ENCODE measurements at regions not wholly inside any gene's neighbourhood (a gene's known extent, or its start where the extent isn't known, plus 50 kb on each side); places are given as distances from the start of the nearest gene placed in this dataset.
A peak's percentile ranks its signal among the peaks of the same experiment; 100 is the strongest.

DNA sequence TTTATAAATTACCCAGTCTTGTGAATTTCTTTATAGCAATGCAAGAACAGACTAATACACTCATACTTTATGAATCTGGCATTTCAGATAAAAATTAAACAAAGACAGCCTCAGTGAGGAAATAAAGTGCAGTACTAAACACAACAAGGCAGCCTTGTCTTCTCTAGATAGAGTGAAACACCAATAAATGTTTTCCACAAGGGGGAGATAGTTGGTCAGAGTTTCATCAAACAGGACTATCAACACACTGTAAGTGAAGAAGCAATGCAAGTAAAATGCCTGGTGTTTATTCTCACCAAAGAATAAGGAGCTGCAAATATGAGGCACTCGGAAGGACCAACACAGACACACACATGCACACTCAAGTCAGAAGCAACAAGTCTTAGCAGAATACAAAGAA is 62.8 kb downstream of the FAM9B start:
- DNase-seq: no peak

- DNase-seq: no peak
These were observed 64.5 kb downstream of the FAM9B start for GRCh38 chrX:8969378-8969777.

DNA sequence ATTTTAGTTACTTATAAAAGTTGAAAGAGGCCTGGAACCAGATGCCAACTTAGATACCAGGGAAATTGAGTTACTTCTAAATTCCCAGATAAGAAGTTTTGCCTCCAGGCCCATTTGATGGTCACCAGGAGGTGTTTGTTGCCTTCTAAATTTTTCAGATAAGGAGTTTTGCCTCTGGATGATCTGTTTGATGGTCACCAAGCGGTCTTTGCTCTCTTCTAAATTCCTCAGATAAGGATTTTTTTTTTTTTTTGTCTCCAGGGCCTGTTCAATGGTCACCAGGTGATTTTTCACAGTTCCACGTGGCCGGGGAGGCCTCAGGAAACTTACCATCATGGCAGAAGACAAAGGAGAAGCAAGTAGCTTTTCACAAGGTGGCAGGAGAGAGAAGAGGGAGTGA is 66.5 kb downstream of the FAM9B start:
- DNase-seq: no peak

GRCh38 chrX:8960957-8961468 is 72.9 kb downstream of the FAM9B start:
- no peak for DNase-seq

DNA sequence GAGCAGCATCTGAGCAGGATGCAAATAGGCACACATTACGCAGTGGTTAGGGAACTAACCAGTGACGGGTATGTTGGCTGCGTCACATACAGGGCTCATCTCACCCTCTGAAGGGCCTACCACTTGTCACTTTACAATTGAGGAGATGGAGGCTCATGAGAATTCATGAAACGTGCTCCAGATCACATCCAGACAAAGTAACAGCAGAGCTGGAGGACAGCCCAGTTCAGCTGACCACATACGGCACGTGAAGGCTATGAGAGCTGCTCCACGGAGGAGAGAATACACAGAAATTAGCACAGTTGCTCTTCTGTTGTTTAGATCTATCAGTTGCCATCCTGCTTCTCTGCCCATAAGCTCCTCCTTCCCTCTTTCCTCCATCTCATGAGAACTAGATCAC is 78.4 kb downstream of the FAM9B start:
- DNase-seq: no peak

- no peak for DNase-seq
These were observed 87.4 kb downstream of the FAM9B start for GRCh38 chrX:8946563-8946962.

DNA sequence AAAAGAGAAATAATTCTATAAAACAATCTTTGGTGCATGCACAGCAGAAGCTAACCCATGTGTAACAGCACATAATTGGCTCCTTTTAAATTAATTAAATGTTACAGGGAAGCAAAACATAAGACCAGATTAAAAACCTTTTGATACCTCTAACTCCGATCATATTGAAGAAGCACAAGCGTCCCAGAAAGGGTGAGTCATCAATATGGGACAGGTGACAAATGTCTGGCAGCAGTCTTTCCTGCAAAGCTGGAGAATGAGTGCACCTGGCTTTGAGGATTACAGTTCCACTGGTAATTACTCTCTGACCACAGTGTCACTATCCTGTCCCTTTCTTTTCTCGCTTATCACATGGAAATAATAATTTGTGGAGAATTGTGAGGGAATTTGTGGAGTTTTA is 94.6 kb downstream of the FAM9B start:
- no peak for DNase-seq

DNA sequence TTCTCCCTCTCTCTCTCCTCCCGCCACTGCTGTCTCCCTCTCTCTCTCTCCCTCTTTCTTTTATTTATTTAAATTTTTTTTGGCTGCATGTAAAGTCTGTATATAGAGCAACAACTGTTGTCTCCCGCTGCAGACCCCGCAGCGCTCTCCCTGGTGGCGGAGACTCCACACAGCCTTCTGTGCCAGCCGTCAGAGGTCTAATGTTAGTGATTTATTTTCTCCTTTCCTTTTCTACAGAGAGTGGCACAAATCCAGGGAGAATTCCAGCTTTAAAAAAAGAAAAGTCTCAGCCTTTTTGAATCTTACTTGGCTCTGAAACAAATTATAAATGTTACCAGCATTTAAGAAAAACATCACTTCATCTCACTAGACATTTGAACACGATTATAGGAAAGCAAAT is 106.2 kb downstream of the FAM9B start:
- no peak for DNase-seq

- DNase-seq: no peak
These were observed 106.8 kb downstream of the FAM9B start for GRCh38 chrX:8927066-8927635.

DNA sequence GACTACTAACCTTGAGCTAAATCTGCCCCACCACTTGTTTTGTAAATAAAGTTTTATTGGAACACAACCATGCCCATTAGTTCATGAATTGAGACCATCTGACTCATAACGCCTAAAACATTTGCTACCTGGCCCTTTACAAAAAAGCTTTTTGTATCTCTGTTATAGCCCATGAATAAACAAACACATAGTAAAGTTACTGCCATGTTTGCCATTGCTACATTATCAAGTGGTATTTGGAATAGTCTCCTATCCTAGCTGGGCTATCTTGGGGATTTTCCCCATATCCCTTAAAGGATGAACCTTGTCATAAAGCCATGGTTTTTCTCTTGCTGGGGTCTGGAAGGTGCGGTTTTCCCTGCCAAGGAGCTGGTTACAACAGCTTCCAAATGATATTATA is 112.3 kb downstream of the FAM9B start:
- DNase-seq: no peak

DNA sequence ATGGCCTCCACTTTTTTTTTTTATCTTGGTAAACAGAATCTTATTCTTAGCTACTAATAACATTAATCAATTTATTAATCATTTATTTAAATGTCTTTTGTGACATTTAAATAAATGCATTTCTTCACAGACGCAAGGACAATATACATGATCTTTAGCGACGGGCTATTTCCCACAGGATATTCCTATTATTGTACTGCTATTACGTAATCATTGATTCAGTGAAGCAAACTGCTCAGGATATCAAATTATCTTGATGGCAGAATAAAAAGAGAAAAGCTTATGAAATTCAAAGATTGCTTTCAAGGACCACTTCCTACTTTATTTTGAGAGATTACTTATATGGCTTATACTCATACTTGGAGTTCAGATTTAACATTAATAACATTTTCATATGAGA is 114.1 kb downstream of the FAM9B start:
- DNase-seq: no peak

GRCh38 chrX:8916697-8917096 is 115.5 kb upstream of the FAM9A start:
- DNase-seq: no peak

- DNase-seq: no peak
These were observed 113.5 kb upstream of the FAM9A start for GRCh38 chrX:8914681-8915080.

- no peak for DNase-seq
These were observed 112.6 kb upstream of the FAM9A start for GRCh38 chrX:8913655-8914409.

DNA sequence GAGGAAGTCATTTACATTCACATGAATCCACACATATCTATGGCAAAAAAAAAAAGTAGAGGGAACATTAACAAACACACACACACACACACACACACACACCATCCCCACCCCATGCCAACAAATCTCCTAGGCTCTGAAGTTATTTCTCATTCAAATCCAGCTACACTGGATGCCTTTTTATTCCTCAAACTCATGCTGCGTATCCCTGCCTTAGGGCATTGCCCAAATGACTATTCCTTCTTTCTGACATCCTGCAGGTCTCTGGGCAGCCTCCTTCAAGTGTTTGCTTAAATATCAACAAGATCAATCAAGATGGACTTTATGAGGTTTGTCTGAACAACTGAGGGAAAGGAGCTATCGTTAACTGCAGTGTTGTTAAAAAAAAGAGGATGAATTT is 106.5 kb upstream of the FAM9A start:
- no peak for DNase-seq

GRCh38 chrX:8906299-8906938 is 105.2 kb upstream of the FAM9A start:
- no peak for DNase-seq

- no peak for DNase-seq
These were observed 96.1 kb upstream of the FAM9A start for GRCh38 chrX:8897259-8897658.

DNA sequence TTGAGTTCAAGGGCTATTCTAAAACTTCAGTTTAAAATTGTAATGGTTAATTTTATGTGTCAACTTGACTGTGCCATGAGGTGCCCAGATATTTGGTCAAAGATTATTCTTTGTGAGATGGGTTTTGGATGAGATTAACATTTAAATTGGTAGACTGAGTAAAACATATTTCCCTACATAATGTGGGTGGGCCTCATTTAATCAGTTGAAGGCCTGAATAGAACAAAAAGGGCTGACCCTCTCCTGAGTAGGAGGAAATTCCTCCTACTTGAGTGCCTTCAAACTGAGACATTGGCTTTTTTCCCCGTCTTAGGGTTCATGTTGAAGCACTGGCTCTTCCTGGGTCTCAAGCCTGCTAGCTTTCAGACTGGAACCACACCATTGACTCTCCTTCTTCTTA is 89.6 kb upstream of the FAM9A start:
- no peak for DNase-seq

DNA sequence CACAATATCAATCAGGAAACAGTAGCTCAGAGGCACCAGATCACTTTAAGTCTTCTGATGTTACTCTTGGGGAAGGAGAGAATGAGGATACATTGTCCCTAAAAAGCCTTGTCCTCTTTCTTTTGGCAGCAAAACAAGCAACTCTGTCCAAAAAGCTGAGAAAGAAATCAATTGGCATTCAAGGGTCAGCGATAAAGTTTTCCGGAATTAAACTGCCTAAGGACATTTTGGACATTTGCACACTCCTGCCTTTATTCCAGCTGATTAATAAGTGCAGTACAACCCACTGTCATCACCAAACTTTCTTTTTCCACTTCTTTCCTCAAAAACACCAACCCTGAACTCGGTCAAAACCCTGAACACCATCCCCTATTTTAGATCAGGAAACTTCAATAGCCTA is 85.8 kb upstream of the FAM9A start:
- no peak for DNase-seq

- DNase-seq: peak; percentile 3 to 20
These were observed 78.6 kb upstream of the FAM9A start for GRCh38 chrX:8879750-8880149.

DNA sequence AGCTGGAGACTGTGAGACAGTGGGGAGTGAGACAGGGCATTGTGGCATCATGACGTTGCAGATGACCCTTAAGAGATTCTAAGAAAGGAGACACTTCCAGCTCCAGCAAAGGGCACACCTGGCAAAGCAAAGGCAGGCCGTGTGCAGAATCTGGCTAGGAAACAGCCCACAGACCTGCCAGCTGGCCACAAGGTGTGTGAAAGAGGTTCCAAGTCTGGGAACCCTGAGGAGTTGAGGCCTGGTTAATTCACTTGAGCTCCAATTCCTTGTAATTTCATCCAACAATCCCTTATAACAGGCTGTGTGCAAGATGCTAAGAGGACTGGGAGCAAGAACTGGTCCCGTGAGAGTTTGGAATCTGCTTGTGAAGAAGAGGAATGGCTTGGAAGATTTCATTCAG is 72.8 kb upstream of the FAM9A start:
- no peak for DNase-seq

DNA sequence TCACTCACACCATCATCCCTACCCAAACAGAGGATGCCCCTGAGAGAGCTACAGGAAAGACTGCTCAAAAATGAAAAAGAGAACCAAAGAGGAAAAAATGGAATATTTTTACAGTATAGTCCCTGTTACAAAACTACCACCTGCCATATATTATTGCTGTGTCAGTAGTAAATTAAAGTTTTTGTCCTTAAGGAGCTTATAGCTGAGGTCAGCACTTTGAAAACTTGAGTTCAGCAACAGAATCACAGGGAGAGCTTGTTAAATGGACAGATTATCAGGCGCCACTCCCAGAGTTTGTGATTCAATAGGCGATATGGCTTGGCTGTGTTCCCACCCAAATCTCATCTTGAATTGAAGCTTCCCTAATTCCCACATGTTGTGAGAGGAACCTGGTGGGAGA is 71.9 kb upstream of the FAM9A start:
- DNase-seq: no peak

DNA sequence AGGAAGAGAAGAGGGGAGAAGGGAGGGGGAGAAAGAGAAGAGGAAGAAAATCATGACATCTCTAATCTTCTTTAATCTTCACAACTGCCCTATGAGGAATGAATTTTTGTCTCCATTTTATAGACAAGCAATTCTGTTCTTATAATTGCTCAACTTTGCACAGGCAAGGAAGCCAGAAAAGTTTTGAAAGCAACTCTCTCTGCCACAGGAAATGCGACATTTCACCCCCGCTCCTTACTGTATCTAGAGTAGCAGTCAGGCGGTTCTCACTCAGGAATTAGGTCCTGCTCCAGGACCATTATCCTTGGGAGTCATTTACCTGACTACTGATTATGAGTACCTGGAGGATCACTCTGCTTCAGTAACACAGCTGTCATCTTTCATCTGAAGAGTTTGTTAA is 69.2 kb upstream of the FAM9A start:
- no peak for DNase-seq

- DNase-seq: no peak
These were observed 68.6 kb upstream of the FAM9A start for GRCh38 chrX:8869812-8870211.
